GM23248 (cell line): ENCODE measurements at regions not wholly inside any gene's neighbourhood (a gene's known extent, or its start where the extent isn't known, plus 50 kb on each side); places are given as distances from the start of the nearest gene placed in this dataset.

ENCODE experiments used
- EZH2 ChIP-seq: fragments of 200-600 bp; sonication (generic); IDR thresholded peaks from 2 replicates; pipeline ENCODE4 v1.6.1; 2018; ENCODE audit warnings: antibody characterized with exemption, mild to moderate bottlenecking; ENCODE audit not compliant: insufficient read depth, poor library complexity, severe bottlenecking
- EZH2phosphoT487 ChIP-seq: fragments of 200-600 bp; sonication (generic); IDR thresholded peaks from 2 replicates; pipeline ENCODE4 v1.6.1; 2018; ENCODE audit warnings: antibody characterized with exemption, moderate library complexity, mild to moderate bottlenecking, low read depth; ENCODE audit not compliant: insufficient read depth

DNA sequence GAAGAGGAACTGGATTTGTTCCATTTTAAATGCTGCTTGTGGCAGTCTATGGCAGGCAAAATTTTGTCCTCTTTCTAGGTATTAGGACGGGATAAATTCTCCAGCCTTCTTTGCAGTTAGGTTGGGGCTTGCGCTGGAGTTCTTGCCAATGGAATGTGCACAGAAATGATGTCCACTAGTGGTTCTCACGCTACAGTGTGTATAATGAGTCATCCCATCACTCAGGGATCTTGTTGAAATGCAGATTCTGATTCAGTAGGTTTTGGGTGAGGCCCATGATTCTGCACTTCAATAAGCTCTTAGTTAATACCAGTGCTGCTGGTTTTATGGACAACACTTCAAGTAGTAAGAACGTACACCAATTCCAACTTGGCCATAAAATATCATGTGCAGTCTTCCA is 317.6 kb upstream of the KLF4 start:
- TF ChIP-seq EZH2 (no peak), EZH2phosphoT487 (no peak)
